SK-N-SH (cell line): ENCODE measurements at regions not wholly inside any gene's neighbourhood (a gene's known extent, or its start where the extent isn't known, plus 50 kb on each side); places are given as distances from the start of the nearest gene placed in this dataset.
"Not testable (repeated sequence)": the region's sequence is repeated elsewhere in the genome, so short reads cannot be mapped to it uniquely, and the experiment has no call there.

ENCODE experiments used
- CTCF ChIA-PET: fragments of 300-600, 350-600 bp; formaldehyde crosslinking; extraction: SDS; loops from one replicate; lab custom pipeline; 2021; lab: Yijun Ruan, JAX
- POLR2A ChIA-PET: fragments of 350-600 bp; sonication (Branson Sonifier 250); formaldehyde crosslinking; extraction: SDS; loops from one replicate; lab custom pipeline; 2020; ENCODE audit warnings: antibody characterized with exemption, inconsistent platforms; lab: Yijun Ruan, JAX
- DNase-seq: peaks from one replicate; pipeline ENCODE4 v3.0.0; 2012
- H2AFZ ChIP-seq: fragments of 200-600 bp; sonication (generic); 2 replicates; pipeline ENCODE4 v1.8.1; 2016; ENCODE audit warnings: antibody characterized with exemption, mild to moderate bottlenecking, low read depth
- H3F3A ChIP-seq: fragments of 200-600 bp; sonication (generic); replicated peaks from 2 replicates; pipeline ENCODE3; 2016; ENCODE audit warnings: antibody characterized with exemption, mild to moderate bottlenecking; ENCODE audit not compliant: insufficient read depth
- H3K27ac ChIP-seq, 2 experiments: fragments of 200-500 bp in 1 of 2; fragments of 200-600 bp in 1 of 2; sonication (Bioruptor generic) in 1 of 2; sonication (generic), shearing (Covaris generic) in 1 of 2; 2 replicates each; pipeline versions ENCODE4 v1.5.1 to v1.6.1; 2014 to 2016; ENCODE audit warnings: low read depth in 2 of 2, inconsistent platforms in 1 of 2, low read length in 1 of 2, mild to moderate bottlenecking in 1 of 2, mixed read lengths in 1 of 2
- H3K27me3 ChIP-seq: fragments of 200-600 bp; sonication (generic), shearing (Covaris generic); 2 replicates; pipeline ENCODE4 v1.6.1; 2016; ENCODE audit warnings: mixed run types; ENCODE audit not compliant: insufficient read depth
- H3K36me3 ChIP-seq, 2 experiments: fragments of 200-500 bp in 1 of 2; fragments of 200-600 bp in 1 of 2; sonication (Bioruptor generic) in 1 of 2; sonication (generic) in 1 of 2; replicated peaks in 1 of 2; 2 replicates each; pipeline versions ENCODE3 to v1.5.1; 2014 to 2016; ENCODE audit warnings: low read length in 1 of 2, mild to moderate bottlenecking in 1 of 2; ENCODE audit not compliant: insufficient read depth in 2 of 2, control insufficient read depth in 1 of 2
- H3K4me1 ChIP-seq, 2 experiments: fragments of 200-500 bp in 1 of 2; fragments of 200-600 bp in 1 of 2; sonication (Bioruptor generic) in 1 of 2; sonication (generic), shearing (Covaris generic) in 1 of 2; 2 replicates each; pipeline versions ENCODE4 v1.5.1 to v1.6.1; 2014 to 2016; ENCODE audit warnings: low read depth in 1 of 2, low read length in 1 of 2, mixed run types in 1 of 2; ENCODE audit not compliant: insufficient read depth in 2 of 2, control insufficient read depth in 1 of 2
- H3K4me2 ChIP-seq: fragments of 200-600 bp; sonication (generic), shearing (Covaris generic); 2 replicates; pipeline ENCODE4 v1.6.1; 2017; ENCODE audit warnings: mixed run types
- H3K4me3 ChIP-seq, 2 experiments: fragments of 200-500 bp in 1 of 2; fragments of 200-600 bp in 1 of 2; sonication (Bioruptor generic) in 1 of 2; sonication (generic), shearing (Covaris generic) in 1 of 2; 2 replicates each; pipeline versions ENCODE4 v1.5.1 to v1.8.1; 2014 to 2016; ENCODE audit warnings: low read depth in 2 of 2, inconsistent platforms in 1 of 2, low read length in 1 of 2, mild to moderate bottlenecking in 1 of 2, mixed read lengths in 1 of 2, moderate library complexity in 1 of 2
- H3K79me2 ChIP-seq: fragments of 200-600 bp; sonication (generic); 2 replicates; pipeline ENCODE4 v1.8.1; 2017; ENCODE audit warnings: mild to moderate bottlenecking; ENCODE audit not compliant: insufficient read depth
- H3K9ac ChIP-seq: fragments of 200-600 bp; sonication (generic); 2 replicates; pipeline ENCODE4 v1.6.1; 2017; ENCODE audit warnings: mixed run types
- H3K9me2 ChIP-seq: fragments of 200-600 bp; sonication (generic); 2 replicates; pipeline ENCODE4 v1.6.1; 2017; ENCODE audit warnings: mixed run types
- H3K9me3 ChIP-seq: fragments of 200-600 bp; sonication (generic); 2 replicates; pipeline ENCODE4 v1.6.1; 2017; ENCODE audit warnings: mixed run types, mild to moderate bottlenecking, moderate library complexity
- H4K20me1 ChIP-seq: fragments of 200-600 bp; sonication (generic); 2 replicates; pipeline ENCODE4 v1.6.1; 2017; ENCODE audit warnings: mild to moderate bottlenecking, mixed run types; ENCODE audit not compliant: insufficient read depth
- WGBS: methylation state at CpG from one replicate; pipeline ENCODE4 v1.1.6; 2017; ENCODE audit warnings: low lambda C conversion rate; 5-methylcytosine and 5-hydroxymethylcytosine counted together

- H3K4me2 ChIP-seq, H3K27me3 ChIP-seq, H3K36me3 ChIP-seq, POLR2A ChIA-PET, H4K20me1 ChIP-seq, H3K9me3 ChIP-seq, DNase-seq, H3K79me2 ChIP-seq, H3K4me1 ChIP-seq, H3K9ac ChIP-seq, H3K4me3 ChIP-seq, H3K9me2 ChIP-seq, H2AFZ ChIP-seq, H3F3A ChIP-seq, H3K27ac ChIP-seq, CTCF ChIA-PET: not testable (repeated sequence)
- 0% methylated on average over 3 of the region's 4 CpGs for WGBS
Measured at GRCh38 chr2:89233931-89234330, 542.5 kb downstream of the RPIA start.

DNA sequence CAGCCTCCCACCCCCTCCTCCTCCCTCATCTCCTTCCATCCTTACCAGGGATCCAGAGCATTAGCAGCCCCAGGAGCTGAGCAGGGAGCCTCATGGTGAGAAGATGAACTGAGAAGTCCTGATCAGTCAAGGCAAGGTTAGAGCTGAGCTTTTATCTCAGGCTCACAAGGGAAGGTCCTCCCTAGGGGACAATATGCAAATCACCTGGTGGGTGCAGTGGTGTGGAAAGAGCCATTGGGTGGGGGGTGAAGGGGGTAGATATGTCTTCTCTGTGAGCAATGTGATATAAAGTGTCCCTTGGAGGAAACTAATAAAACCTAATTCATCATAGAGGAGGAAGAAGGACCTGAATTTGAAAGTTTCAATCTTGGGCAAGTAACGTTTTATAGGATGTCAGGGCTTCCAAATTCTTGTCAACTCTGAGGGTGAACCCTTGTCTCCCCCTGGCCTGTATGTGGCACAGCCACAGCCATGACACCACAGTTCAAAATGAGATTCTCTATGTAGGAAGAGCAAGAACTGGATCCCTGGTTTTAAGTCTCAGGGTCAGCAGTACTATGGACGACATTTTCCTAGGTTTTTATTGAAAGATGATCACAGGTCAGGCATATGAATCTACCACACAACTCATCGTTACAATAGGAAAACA lies 543.5 kb downstream of the RPIA start:
- POLR2A ChIA-PET, H2AFZ ChIP-seq, H3K9ac ChIP-seq, H3K27ac ChIP-seq, H3K4me2 ChIP-seq, H3K36me3 ChIP-seq, H3K9me3 ChIP-seq, H3F3A ChIP-seq, H3K4me3 ChIP-seq, H3K9me2 ChIP-seq, H4K20me1 ChIP-seq, DNase-seq, H3K4me1 ChIP-seq, CTCF ChIA-PET, H3K79me2 ChIP-seq, H3K27me3 ChIP-seq: not testable (repeated sequence)
- 0% methylated on average over 1 of the region's 3 CpGs for WGBS

DNA sequence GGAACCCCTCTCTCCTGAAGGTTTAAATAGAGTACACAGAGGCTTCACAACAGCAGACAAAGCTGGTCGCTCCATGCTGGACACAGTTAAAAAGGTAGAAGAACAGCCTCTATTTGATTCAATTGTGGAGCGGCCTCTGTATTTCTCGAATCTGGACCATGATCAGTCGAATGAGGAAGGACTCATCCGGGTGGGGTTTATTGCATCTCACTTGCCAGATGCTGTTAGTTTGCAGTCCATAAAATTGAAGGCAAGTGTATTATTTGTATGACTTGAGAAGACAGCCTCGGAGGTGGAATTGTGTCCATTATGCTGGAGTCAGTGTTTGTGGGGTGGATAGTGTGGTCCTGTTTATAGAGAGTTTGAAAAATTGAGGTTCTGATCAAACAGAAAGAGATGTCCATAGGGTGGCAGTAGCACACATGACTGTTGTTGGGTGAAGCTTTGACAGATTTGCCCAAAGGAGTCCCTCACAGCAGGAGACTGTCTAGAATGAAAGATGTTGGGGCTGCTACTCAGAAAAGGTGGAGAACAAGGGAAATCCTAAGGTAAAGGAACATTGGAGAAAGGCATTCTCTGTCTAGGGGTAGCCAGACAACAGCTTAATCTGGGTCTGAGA lies 545.5 kb downstream of the RPIA start:
- H3K9me3 ChIP-seq, DNase-seq, H3K36me3 ChIP-seq, H3K79me2 ChIP-seq, H3K4me3 ChIP-seq, H3K27me3 ChIP-seq, H3K4me1 ChIP-seq, H3K9ac ChIP-seq, CTCF ChIA-PET, H4K20me1 ChIP-seq, H3K4me2 ChIP-seq, H3F3A ChIP-seq, H3K9me2 ChIP-seq, H2AFZ ChIP-seq, H3K27ac ChIP-seq, POLR2A ChIA-PET: not testable (repeated sequence)
- WGBS, result no CpG with 5 or more reads among the region's 6 CpGs

DNA sequence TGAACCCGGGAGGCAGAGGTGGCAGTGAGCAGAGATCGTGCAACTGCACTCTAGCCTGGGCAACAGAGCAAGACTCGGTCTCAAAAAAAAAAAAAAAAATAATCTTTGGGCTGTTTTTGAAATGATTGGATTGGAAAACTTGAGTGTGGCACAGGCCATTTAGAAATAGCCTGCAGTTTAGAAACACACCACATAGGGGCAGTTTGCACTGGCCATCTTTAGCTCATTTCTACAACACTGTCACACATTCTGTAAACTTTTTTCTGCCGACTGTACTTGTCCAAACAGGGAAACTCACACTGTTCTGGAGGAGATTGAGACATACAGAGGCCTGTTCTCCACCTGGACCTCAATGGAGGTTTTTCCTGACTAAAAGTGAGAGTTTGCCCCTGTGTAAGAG lies 546.3 kb downstream of the RPIA start:
- H3K36me3 ChIP-seq, H3K4me3 ChIP-seq, DNase-seq, H4K20me1 ChIP-seq, H3K4me2 ChIP-seq, H2AFZ ChIP-seq, H3K9ac ChIP-seq, H3F3A ChIP-seq, H3K4me1 ChIP-seq, H3K79me2 ChIP-seq, CTCF ChIA-PET, POLR2A ChIA-PET, H3K9me3 ChIP-seq, H3K27ac ChIP-seq, H3K27me3 ChIP-seq, H3K9me2 ChIP-seq: not testable (repeated sequence)
- no CpG with 5 or more reads among the region's 4 CpGs for WGBS
